WTC11 (cell line): ENCODE measurements at regions not wholly inside any gene's neighbourhood (a gene's known extent, or its start where the extent isn't known, plus 50 kb on each side); places are given as distances from the start of the nearest gene placed in this dataset.

Experiments used
- ATAC-seq: fragments of 200-7000 bp; cut with Tn5 transposase; 2 replicates; pipeline ENCODE4 v1.10.0; 2021; ENCODE audit warnings: mild to moderate bottlenecking, moderate library complexity
- CTCF ChIA-PET: fragments of 300-600 bp; sonication (Branson Sonifier 250); formaldehyde crosslinking; loops from one replicate; lab custom pipeline; 2021; ENCODE audit warnings: antibody characterized with exemption; lab: Charles Lee
- POLR2A ChIA-PET: fragments of 350-600 bp; sonication (Branson Sonifier 250); formaldehyde crosslinking; loops from one replicate; lab custom pipeline; 2021; ENCODE audit warnings: antibody characterized with exemption; lab: Charles Lee
- DNase-seq: peaks from one replicate; pipeline ENCODE4 v3.0.0; 2021; ENCODE audit warnings: low spot score
- H3K27ac Mint-ChIP-seq: 2 replicates; pipeline ENCODE4 v1.8.0; 2021; ENCODE audit warnings: mixed read lengths
- H3K27me3 Mint-ChIP-seq: 2 replicates; pipeline ENCODE4 v1.8.0; 2021; ENCODE audit warnings: low read depth, mild to moderate bottlenecking, moderate library complexity, mixed read lengths
- H3K36me3 Mint-ChIP-seq: 2 replicates; pipeline ENCODE4 v1.8.0; 2021; ENCODE audit warnings: mixed read lengths
- H3K4me1 Mint-ChIP-seq: 2 replicates; pipeline ENCODE4 v1.8.0; 2022; ENCODE audit warnings: mixed read lengths
- H3K4me3 Mint-ChIP-seq: 2 replicates; pipeline ENCODE4 v1.8.0; 2021; ENCODE audit warnings: mild to moderate bottlenecking, moderate library complexity, mixed read lengths
- H3K9me3 Mint-ChIP-seq: 2 replicates; pipeline ENCODE4 v1.8.0; 2021; ENCODE audit warnings: mixed read lengths
- AR ChIP-seq: fragments of 250-450 bp; sonication (Bioruptor Pico); IDR thresholded peaks from 2 replicates; pipeline ENCODE4 v1.9.0; 2021; ENCODE audit warnings: mild to moderate bottlenecking
- ATF3 ChIP-seq: sonication (generic); formaldehyde crosslinking; conservative IDR thresholded peaks from 2 replicates; pipeline ENCODE4 v1.8.1; 2022; ENCODE audit warnings: mild to moderate bottlenecking, missing genetic modification reagents
- E2F4 ChIP-seq: sonication (generic); formaldehyde crosslinking; IDR thresholded peaks from 2 replicates; pipeline ENCODE4 v1.8.1; 2022; ENCODE audit warnings: low read depth, mild to moderate bottlenecking, moderate library complexity, missing genetic modification reagents, borderline replicate concordance
- EMX1 ChIP-seq: fragments of 250-450 bp; sonication (Bioruptor Pico); IDR thresholded peaks from 2 replicates; pipeline ENCODE4 v1.8.0; 2021; ENCODE audit warnings: mild to moderate bottlenecking
- GRHL2 ChIP-seq: fragments of 250-450 bp; sonication (Bioruptor Pico); IDR thresholded peaks from 2 replicates; pipeline ENCODE4 v1.8.0; 2022; ENCODE audit warnings: mild to moderate bottlenecking, moderate library complexity; ENCODE audit not compliant: insufficient replicate concordance, severe bottlenecking
- HMGA2 ChIP-seq: fragments of 250-450 bp; sonication (Bioruptor Pico); IDR thresholded peaks from 2 replicates; pipeline ENCODE4 v1.4.0; 2021; ENCODE audit warnings: mild to moderate bottlenecking, moderate library complexity
- HMGXB4 ChIP-seq: sonication (generic); formaldehyde crosslinking; IDR thresholded peaks from 2 replicates; pipeline ENCODE4 v1.8.1; 2023; ENCODE audit warnings: mild to moderate bottlenecking, moderate library complexity, missing genetic modification reagents
- NR2C2 ChIP-seq: sonication (generic); formaldehyde crosslinking; IDR thresholded peaks from 2 replicates; pipeline ENCODE4 v1.8.0; 2022; ENCODE audit warnings: mild to moderate bottlenecking, missing genetic modification reagents
- PREB ChIP-seq: sonication (generic); formaldehyde crosslinking; IDR thresholded peaks from 2 replicates; pipeline ENCODE4 v1.8.1; 2022; ENCODE audit warnings: mild to moderate bottlenecking, missing genetic modification reagents, moderate library complexity, borderline replicate concordance
- RORB ChIP-seq: fragments of 250-450 bp; sonication (Bioruptor Pico); IDR thresholded peaks from 2 replicates; pipeline ENCODE4 v1.9.0; 2021; ENCODE audit warnings: mild to moderate bottlenecking
- SP1 ChIP-seq: sonication (generic); formaldehyde crosslinking; conservative IDR thresholded peaks from 2 replicates; pipeline ENCODE4 v1.8.1; 2022; ENCODE audit warnings: missing genetic modification reagents
- TCF7 ChIP-seq: sonication (generic); formaldehyde crosslinking; IDR thresholded peaks from 2 replicates; pipeline ENCODE4 v1.8.0; 2022; ENCODE audit warnings: mild to moderate bottlenecking, low read depth, missing genetic modification reagents, moderate library complexity
- TP53 ChIP-seq: sonication (generic); formaldehyde crosslinking; IDR thresholded peaks from 2 replicates; pipeline ENCODE4 v1.8.1; 2023; ENCODE audit warnings: mild to moderate bottlenecking, missing genetic modification reagents
- USF1 ChIP-seq: sonication (generic); formaldehyde crosslinking; IDR thresholded peaks from 2 replicates; pipeline ENCODE4 v1.8.0; 2022; ENCODE audit warnings: mild to moderate bottlenecking, missing genetic modification reagents
- ZBTB43 ChIP-seq: sonication (generic); formaldehyde crosslinking; IDR thresholded peaks from 2 replicates; pipeline ENCODE4 v1.8.1; 2023; ENCODE audit warnings: mild to moderate bottlenecking, missing genetic modification reagents
- ZNF121 ChIP-seq: sonication (generic); formaldehyde crosslinking; IDR thresholded peaks from 2 replicates; pipeline ENCODE4 v1.8.0; 2023; ENCODE audit warnings: missing genetic modification reagents
- ZNF281 ChIP-seq: sonication (generic); formaldehyde crosslinking; IDR thresholded peaks from 2 replicates; pipeline ENCODE4 v1.8.0; 2023; ENCODE audit warnings: mild to moderate bottlenecking, missing genetic modification reagents
- ZNF396 ChIP-seq: fragments of 250-450 bp; sonication (Bioruptor Pico); IDR thresholded peaks from 2 replicates; pipeline ENCODE4 v1.8.0; 2021; ENCODE audit warnings: mild to moderate bottlenecking, moderate library complexity, borderline replicate concordance
- ZNF423 ChIP-seq: fragments of 250-450 bp; sonication (Bioruptor Pico); IDR thresholded peaks from 2 replicates; pipeline ENCODE4 v2.1.2; 2022; ENCODE audit warnings: mild to moderate bottlenecking, moderate library complexity
- ZNF425 ChIP-seq: fragments of 250-450 bp; sonication (Bioruptor Pico); conservative IDR thresholded peaks from 2 replicates; pipeline ENCODE4 v1.9.0; 2021; ENCODE audit warnings: mild to moderate bottlenecking

- TF ChIP-seq ZNF281 (CRISPR knock-in tag) (no peak), USF1 (CRISPR knock-in tag) (no peak), ZNF121 (CRISPR knock-in tag) (no peak), ATF3 (CRISPR knock-in tag) (no peak), GRHL2 (CRISPR knock-in tag) (no peak), SP1 (no peak), ZBTB43 (CRISPR knock-in tag) (no peak), HMGA2 (no peak), HMGXB4 (no peak), NR2C2 (CRISPR knock-in tag) (no peak), EMX1 (CRISPR knock-in tag) (no peak), E2F4 (CRISPR knock-in tag) (no peak), ZNF396 (CRISPR knock-in tag) (no peak), RORB (no peak), TP53 (CRISPR knock-in tag) (no peak)
- no peaks in the 10 kb centered on the region for H3K9me3 Mint-ChIP-seq
- no peak overlapping the region for H3K4me3 Mint-ChIP-seq
- ChIA-PET POLR2A (no interaction called here), CTCF (no interaction called here)
- peaks cover 7% of the 10 kb centered on the region for H3K4me1 Mint-ChIP-seq
- ATAC-seq (no peak), DNase-seq (no peak)
- no peaks in the 10 kb centered on the region for H3K36me3 Mint-ChIP-seq
- no peak overlapping the region for H3K27ac Mint-ChIP-seq
- H3K27me3 Mint-ChIP-seq = no peaks in the 10 kb centered on the region
These were observed 125.6 kb upstream of the CCDC150 start for GRCh38 chr2:196513796-196514526.

- ATAC-seq = no peak
- no peaks in the 10 kb centered on the region for H3K9me3 Mint-ChIP-seq
- CTCF ChIA-PET = no interaction called here
- TF ChIP-seq ZNF423 (no peak), ZNF425 (no peak), PREB (no peak), TCF7 (CRISPR knock-in tag) (no peak), ATF3 (CRISPR knock-in tag) (no peak), AR (CRISPR knock-in tag) (no peak)
These were observed 124.9 kb upstream of the CCDC150 start for GRCh38 chr2:196514641-196515040.

More at GRCh38 chr2:196514641-196515040, 124.9 kb upstream of the CCDC150 start:
- peaks cover 7% of the 10 kb centered on the region for H3K4me1 Mint-ChIP-seq
- no peaks in the 10 kb centered on the region for H3K27me3 Mint-ChIP-seq
- no peak overlapping the region for H3K4me3 Mint-ChIP-seq
- POLR2A ChIA-PET = no interaction called here
- DNase-seq = no peak
- no peak overlapping the region for H3K27ac Mint-ChIP-seq
- H3K36me3 Mint-ChIP-seq = no peaks in the 10 kb centered on the region
